Hepatic stellate cell (primary cell): ENCODE measurements at regions not wholly inside any gene's neighbourhood (a gene's known extent, or its start where the extent isn't known, plus 50 kb on each side); places are given as distances from the start of the nearest gene placed in this dataset.
A peak's percentile ranks its signal among the peaks of the same experiment; 100 is the strongest.

Source experiments
- DNase-seq: peaks from one replicate; pipeline ENCODE4 v3.0.0; 2011; ENCODE audit warnings: low spot score

- DNase-seq = peak; percentile 11
Measured at GRCh38 chr21:25329227-25329825, 278.0 kb downstream of the MRPL39 start.

DNA sequence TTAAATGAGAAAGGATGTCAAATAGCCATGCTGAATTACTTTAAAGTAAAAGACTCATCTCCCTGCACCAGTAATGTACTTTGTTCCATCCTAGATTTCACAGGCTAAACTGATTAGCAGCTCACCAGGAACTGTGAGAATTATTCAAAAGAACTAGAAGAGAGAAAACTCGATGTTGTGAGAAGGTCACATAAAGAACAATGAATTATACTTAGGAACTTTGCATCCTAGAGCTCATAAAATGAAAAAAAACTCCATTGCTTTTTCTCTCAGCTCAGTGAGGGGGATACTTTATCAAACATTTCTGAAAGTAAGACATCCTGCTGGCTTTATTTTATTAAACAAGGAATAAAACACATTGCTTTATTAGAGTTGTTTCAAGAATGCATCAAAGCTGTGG is 278.5 kb downstream of the MRPL39 start:
- no peak for DNase-seq

- DNase-seq = no peak
Measured at GRCh38 chr21:25326181-25326580, 281.1 kb downstream of the MRPL39 start.

DNA sequence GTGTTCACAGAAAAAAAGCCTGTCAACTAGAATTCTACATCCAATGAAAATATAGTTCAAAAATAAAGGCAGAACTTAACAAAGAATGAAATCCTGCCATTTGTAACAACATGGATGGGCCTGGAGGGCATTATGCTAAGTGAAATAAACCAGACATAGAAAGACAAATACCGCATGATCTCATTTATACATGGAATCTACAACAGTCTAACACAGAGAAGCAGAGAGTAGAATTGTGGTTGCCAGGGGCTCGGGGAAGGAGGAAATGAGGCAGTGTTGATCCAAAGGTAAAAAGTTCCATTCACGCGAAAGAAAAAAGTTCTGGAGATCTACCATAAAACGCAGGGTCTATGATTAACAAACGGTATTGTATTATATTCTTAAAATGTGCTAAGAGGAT is 282.6 kb downstream of the MRPL39 start:
- DNase-seq = no peak

DNA sequence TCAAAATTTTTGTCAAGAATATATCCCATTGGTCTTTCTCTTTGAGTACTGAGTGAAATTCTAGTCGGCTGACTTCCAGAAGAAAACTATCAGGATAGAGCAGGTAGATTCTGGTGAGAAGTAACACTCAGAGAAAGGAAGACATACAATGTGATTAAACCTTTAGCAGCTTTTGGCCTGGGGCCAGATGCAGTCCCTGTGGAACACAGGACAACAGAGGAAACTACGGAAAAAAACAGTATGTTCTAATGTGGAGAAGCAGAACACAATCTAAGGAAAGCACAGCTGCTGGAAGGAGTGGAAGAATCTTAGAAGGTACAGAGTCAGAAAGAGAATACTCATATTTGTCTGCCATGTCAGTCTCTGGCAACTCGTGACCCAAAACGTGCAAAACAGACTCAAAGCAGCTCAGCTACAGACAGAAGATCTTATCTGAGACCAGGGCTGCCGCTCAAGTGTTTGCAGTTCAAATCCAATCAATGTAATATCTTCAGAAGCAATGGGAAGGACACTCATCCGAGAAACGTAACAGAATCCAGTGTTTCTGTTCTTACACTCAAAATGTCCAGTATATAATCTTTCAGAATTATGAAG is 283.8 kb downstream of the MRPL39 start:
- DNase-seq = no peak

DNA sequence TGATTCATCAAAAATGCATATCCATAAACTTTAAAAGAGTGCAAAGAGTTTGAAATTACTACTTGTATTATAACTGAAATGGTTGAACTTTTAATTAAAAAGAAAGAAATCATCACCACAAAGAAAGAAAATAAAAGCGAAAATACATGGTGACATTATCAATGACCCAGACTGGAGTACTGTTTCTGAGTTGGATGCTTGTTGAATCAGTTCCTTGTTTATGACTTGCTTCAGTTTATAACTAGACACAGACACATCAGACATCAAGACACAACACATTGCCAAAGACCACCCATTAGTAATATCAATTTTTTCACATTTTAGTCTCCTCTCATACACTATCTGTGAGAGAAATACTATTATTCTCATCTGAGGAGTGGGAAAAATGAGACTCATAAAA is 293.0 kb downstream of the MRPL39 start:
- no peak for DNase-seq

- no peak for DNase-seq
Measured at GRCh38 chr21:25313829-25314228, 293.5 kb downstream of the MRPL39 start.

- no peak for DNase-seq
Measured at GRCh38 chr21:25307489-25307888, 299.8 kb downstream of the MRPL39 start.

- no peak for DNase-seq
Measured at GRCh38 chr21:25304611-25305010, 302.7 kb downstream of the MRPL39 start.

GRCh38 chr21:25300632-25301031 is 306.6 kb downstream of the MRPL39 start:
- no peak for DNase-seq

DNA sequence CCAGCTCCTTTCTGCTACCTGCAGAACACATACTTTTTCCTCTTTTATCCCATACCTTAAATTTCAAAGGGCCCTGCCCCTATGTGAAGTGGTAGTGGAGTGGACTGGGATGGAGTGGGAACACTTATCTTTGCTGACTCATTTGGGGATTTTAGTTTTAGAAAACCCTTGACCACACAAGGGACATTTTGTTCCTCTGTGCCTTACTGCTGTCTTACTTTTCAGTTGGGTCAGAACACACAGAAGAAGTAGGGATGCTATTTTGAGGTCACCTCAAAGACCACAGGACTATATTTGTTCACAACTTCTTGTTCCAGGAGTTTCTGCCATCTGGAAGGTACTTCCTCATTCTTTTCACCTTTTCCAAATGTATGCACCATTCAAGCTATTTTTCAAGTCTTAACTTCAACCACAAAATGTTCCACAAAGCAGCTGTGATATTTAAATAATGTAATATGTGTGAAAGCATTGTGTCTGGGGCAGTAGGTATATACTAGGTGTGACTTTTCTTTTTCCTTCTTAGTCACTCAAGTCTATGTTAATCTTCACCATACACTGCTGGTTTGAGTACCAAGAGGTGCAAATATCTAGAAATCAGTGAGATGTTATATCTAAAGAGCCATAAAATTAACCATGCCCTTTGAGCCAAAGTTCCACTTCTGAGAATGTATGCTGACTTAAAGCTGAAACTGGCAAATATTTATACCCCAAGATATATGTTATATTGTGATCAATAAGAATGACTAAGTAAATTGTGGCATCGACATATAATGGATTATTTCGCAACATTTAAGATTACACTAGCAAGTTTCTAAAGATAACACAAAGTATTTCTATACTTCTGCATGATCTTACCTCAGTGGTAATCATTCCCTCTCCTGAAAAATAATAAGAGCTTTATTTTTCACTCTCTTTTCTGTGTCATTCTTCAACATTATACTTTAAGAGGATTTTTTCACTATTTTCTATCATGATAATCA is 308.5 kb downstream of the MRPL39 start:
- no peak for DNase-seq

GRCh38 chr21:25297117-25297516 is 310.2 kb downstream of the MRPL39 start:
- no peak for DNase-seq

- DNase-seq = no peak
Measured at GRCh38 chr21:25296252-25296651, 311.0 kb downstream of the MRPL39 start.

DNA sequence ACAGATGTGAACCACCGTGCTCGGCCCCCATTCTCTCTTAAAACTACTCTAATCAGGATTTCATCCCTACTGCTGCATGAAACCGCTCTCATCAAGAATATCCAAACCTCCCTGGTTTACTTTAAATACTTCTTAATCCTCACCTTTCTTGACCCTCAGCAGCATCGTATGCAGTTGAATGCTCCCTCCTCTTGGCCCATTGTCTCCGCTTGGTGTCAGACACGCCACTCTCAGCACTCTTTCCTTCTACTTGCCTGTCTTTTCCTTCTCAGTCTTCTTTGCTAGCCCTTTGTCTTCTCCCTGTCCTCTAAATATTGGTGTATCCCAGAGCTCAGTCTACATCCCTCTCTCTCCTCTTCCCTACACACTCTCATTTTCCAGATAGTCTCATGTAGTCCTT is 314.9 kb downstream of the MRPL39 start:
- DNase-seq = no peak

GRCh38 chr21:25283720-25284119 is 323.6 kb downstream of the MRPL39 start:
- no peak for DNase-seq

DNA sequence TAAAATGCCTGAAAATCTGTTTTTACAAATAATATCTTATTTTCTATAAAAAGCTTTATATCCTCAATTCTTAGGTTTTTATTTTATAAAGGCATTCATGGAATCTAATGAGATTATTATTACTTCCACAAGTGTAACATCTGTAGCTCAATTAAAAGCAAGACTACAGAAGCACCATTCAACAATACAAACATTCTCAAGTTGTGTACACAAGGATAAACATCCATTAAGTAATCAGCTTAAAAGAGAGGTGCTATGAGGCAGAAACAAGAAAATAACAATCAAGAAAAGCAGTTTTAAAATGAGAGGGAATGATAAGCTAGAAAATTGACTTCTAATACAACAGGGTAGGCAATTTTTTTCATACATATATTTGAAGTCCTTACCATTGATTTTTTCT is 326.1 kb downstream of the MRPL39 start:
- no peak for DNase-seq

DNA sequence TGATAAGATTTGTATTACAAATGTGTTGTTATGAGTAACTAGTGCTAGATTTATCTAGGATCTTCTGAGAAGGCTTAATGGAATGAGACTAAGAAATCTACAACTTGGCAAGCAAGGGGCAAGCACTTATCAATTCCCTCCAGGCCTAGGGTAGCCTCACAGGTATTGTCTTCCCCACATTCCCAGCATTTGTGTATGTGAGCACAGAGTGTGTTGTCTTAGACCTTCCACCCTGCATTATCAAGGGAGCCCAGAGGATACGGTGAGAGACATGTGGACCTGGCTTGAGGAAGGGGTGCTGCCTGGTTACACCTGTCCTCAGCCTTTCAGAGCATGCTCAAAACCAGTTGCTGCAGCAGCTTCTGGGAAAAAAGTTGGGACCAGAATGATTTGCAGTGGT is 327.2 kb downstream of the MRPL39 start:
- DNase-seq = no peak

- no peak for DNase-seq
Measured at GRCh38 chr21:25273959-25274358, 333.3 kb downstream of the MRPL39 start.

DNA sequence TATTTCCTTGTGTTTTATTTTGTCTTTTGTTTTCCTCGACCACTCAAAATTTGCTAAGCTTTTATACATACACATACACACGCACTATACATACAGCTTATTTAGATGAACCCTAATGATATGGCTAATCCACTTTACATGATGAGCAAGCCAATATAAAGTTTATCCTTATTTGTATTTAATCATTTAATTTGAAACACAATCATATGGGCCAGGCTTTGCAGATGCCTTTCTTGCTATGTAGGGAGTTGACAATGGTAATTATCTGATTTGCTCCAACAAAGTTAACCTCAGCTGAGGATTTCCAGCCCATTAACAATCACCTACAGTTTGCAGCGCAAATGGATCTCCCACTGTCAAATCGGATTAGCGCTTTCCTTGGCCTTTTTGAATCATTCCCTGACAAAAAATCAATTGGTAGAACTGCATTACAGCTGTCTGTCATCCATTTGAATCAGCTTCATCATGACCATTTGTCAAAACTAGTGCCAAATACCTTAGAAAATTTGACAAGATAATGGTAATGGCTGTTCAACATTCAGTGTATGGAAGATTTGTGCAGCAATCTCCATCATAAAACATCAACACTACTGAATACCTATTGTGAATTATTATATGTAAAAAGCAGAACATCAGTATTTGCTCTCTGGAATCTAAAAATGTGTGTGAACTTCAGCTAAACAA is 352.6 kb downstream of the MRPL39 start:
- DNase-seq = no peak

DNA sequence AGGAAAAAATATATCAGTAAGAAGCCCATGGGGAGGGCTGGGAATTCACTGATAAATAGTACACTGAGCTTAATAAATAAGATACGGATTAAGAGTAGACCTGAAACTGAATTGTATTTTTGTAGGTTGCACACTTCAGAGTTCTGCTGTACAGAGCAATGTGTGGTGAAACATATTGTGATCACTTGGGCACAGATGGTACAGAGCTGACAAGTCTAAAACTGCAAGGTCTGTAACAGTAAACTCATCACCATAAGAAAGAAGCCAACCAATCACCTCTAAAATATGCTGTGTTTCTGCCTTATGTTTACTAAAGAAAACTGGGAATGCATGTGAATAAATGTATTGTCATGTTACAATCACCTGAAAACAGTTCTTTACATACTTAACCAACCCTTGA is 360.7 kb downstream of the MRPL39 start:
- DNase-seq = no peak

GRCh38 chr21:25244735-25245134 is 362.5 kb downstream of the MRPL39 start:
- DNase-seq = no peak

- DNase-seq = no peak
Measured at GRCh38 chr21:25243808-25244207, 363.5 kb downstream of the MRPL39 start.

GRCh38 chr21:25240974-25241373 is 366.3 kb downstream of the MRPL39 start:
- no peak for DNase-seq
